SW480 (cell line): ENCODE measurements at regions not wholly inside any gene's neighbourhood (a gene's known extent, or its start where the extent isn't known, plus 50 kb on each side); places are given as distances from the start of the nearest gene placed in this dataset.

Source experiments
- DNase-seq: peaks from one replicate; pipeline ENCODE4 v3.0.0-alpha.2; 2016; ENCODE audit warnings: low spot score

GRCh38 chr15:36469311-36469966 is 110.0 kb upstream of the CDIN1 start:
- no peak for DNase-seq

- no peak for DNase-seq
Measured at GRCh38 chr15:36472672-36473071, 106.8 kb upstream of the CDIN1 start.

- no peak for DNase-seq
Measured at GRCh38 chr15:36478561-36478960, 100.9 kb upstream of the CDIN1 start.

GRCh38 chr15:36479200-36479896 is 100.1 kb upstream of the CDIN1 start:
- no peak for DNase-seq

GRCh38 chr15:36481156-36481555 is 98.3 kb upstream of the CDIN1 start:
- DNase-seq, result no peak

- no peak for DNase-seq
Measured at GRCh38 chr15:36483409-36483808, 96.0 kb upstream of the CDIN1 start.

GRCh38 chr15:36484038-36484778 is 95.2 kb upstream of the CDIN1 start:
- DNase-seq, result no peak

- no peak for DNase-seq
Measured at GRCh38 chr15:36491912-36492311, 87.5 kb upstream of the CDIN1 start.

- no peak for DNase-seq
Measured at GRCh38 chr15:36495456-36495991, 83.9 kb upstream of the CDIN1 start.

GRCh38 chr15:36497901-36498300 is 81.5 kb upstream of the CDIN1 start:
- DNase-seq, result no peak

GRCh38 chr15:36498401-36498800 is 81.0 kb upstream of the CDIN1 start:
- DNase-seq, result no peak

GRCh38 chr15:36498916-36499315 is 80.5 kb upstream of the CDIN1 start:
- DNase-seq, result no peak

GRCh38 chr15:36499412-36500389 is 79.7 kb upstream of the CDIN1 start:
- DNase-seq, result no peak

GRCh38 chr15:36501063-36501678 is 78.3 kb upstream of the CDIN1 start:
- DNase-seq, result peak; percentile 70

- DNase-seq, result no peak
Measured at GRCh38 chr15:36502509-36502908, 76.9 kb upstream of the CDIN1 start.

- no peak for DNase-seq
Measured at GRCh38 chr15:36506733-36507356, 72.6 kb upstream of the CDIN1 start.

GRCh38 chr15:36507458-36507857 is 72.0 kb upstream of the CDIN1 start:
- DNase-seq, result no peak

GRCh38 chr15:36511594-36511993 is 67.8 kb upstream of the CDIN1 start:
- no peak for DNase-seq

- no peak for DNase-seq
Measured at GRCh38 chr15:36517758-36518157, 61.7 kb upstream of the CDIN1 start.

- DNase-seq, result no peak
Measured at GRCh38 chr15:36519067-36519466, 60.4 kb upstream of the CDIN1 start.

GRCh38 chr15:36525430-36525829 is 54.0 kb upstream of the CDIN1 start:
- no peak for DNase-seq
